Stimulated activated naive CD4-positive, alpha-beta T cell (primary cell): ENCODE measurements at regions not wholly inside any gene's neighbourhood (a gene's known extent, or its start where the extent isn't known, plus 50 kb on each side); places are given as distances from the start of the nearest gene placed in this dataset.
"Not testable (repeated sequence)": the region's sequence is repeated elsewhere in the genome, so short reads cannot be mapped to it uniquely, and the experiment has no call there.

ENCODE experiments used
- DNase-seq, 6 experiments: peaks; one replicate each; lab custom pipeline; 2025; lab: John Stamatoyannopoulos, UW

GRCh38 chr5:57396701-57397100 lies 85.9 kb downstream of the ACTBL2 start:
- DNase-seq: no peak

- DNase-seq: no peak
These were observed 88.0 kb downstream of the ACTBL2 start for GRCh38 chr5:57394421-57395210.

GRCh38 chr5:57386958-57387357 lies 95.7 kb downstream of the ACTBL2 start:
- no peak for DNase-seq

- no peak for DNase-seq
These were observed 99.3 kb downstream of the ACTBL2 start for GRCh38 chr5:57383093-57383861.

GRCh38 chr5:57382655-57383054 lies 100.0 kb downstream of the ACTBL2 start:
- no peak for DNase-seq

- no peak for DNase-seq
These were observed 112.2 kb downstream of the ACTBL2 start for GRCh38 chr5:57370376-57370775.

- DNase-seq: no peak
These were observed 114.6 kb downstream of the ACTBL2 start for GRCh38 chr5:57368010-57368409.

GRCh38 chr5:57366744-57367143 lies 115.9 kb downstream of the ACTBL2 start:
- no peak for DNase-seq

- DNase-seq: no peak
These were observed 119.7 kb downstream of the ACTBL2 start for GRCh38 chr5:57362951-57363350.

GRCh38 chr5:57360871-57361270 lies 121.7 kb downstream of the ACTBL2 start:
- DNase-seq: no peak

GRCh38 chr5:57358796-57359592 lies 123.6 kb downstream of the ACTBL2 start:
- no peak for DNase-seq

GRCh38 chr5:57356850-57357249 lies 125.8 kb downstream of the ACTBL2 start:
- not testable (repeated sequence) for DNase-seq

GRCh38 chr5:57349214-57349613 lies 133.4 kb downstream of the ACTBL2 start:
- DNase-seq: no peak

- DNase-seq: no peak
These were observed 134.1 kb downstream of the ACTBL2 start for GRCh38 chr5:57348376-57349140.

- DNase-seq: no peak
These were observed 136.3 kb downstream of the ACTBL2 start for GRCh38 chr5:57346328-57346727.

- no peak for DNase-seq
These were observed 141.1 kb downstream of the ACTBL2 start for GRCh38 chr5:57341380-57341979.

GRCh38 chr5:57340681-57341080 lies 141.9 kb downstream of the ACTBL2 start:
- no peak for DNase-seq

- DNase-seq: no peak
These were observed 143.1 kb downstream of the ACTBL2 start for GRCh38 chr5:57339521-57339920.

GRCh38 chr5:57338868-57339340 lies 143.7 kb downstream of the ACTBL2 start:
- no peak for DNase-seq

GRCh38 chr5:57338068-57338867 lies 144.3 kb downstream of the ACTBL2 start:
- peak in 1 of 6 experiments; percentile 5 for DNase-seq
